Right lobe of liver (tissue), 6 donors: ENCODE measurements at regions not wholly inside any gene's neighbourhood (a gene's known extent, or its start where the extent isn't known, plus 50 kb on each side); places are given as distances from the start of the nearest gene placed in this dataset.

Experiments used
- ATAC-seq, 4 donors: fragments of 200-7000 bp; cut with Tn5 transposase; one replicate each; pipeline ENCODE4 v1.9.1; 2020; ENCODE audit warnings: mild to moderate bottlenecking in 4 of 4, moderate library complexity in 4 of 4
- DNase-seq, 3 donors: peaks; one replicate each; pipeline ENCODE4 v3.0.0-alpha.2; 2020
- H3K27ac ChIP-seq, 3 donors: fragments of 200-600 bp; one replicate each; pipeline ENCODE4 v1.8.0; 2022
- H3K27me3 ChIP-seq, 2 donors: fragments of 200-600 bp; one replicate each; pipeline ENCODE4 v1.8.0; 2022
- H3K36me3 ChIP-seq, 4 donors: fragments of 200-600 bp; sonication (generic) in 1 of 4; one replicate each; pipeline versions ENCODE4 v1.5.1 to v1.8.0; 2017 to 2022; ENCODE audit warnings: control low read depth in 1 of 4
- H3K4me1 ChIP-seq, 4 donors: fragments of 200-600 bp; sonication (generic) in 1 of 4; one replicate each; pipeline versions ENCODE4 v1.5.1 to v1.8.0; 2017 to 2022; ENCODE audit warnings: control low read depth in 1 of 4
- H3K4me3 ChIP-seq, 3 donors: fragments of 200-600 bp; one replicate each; pipeline ENCODE4 v1.8.0; 2022
- H3K9me3 ChIP-seq, 4 donors: fragments of 200-600 bp; sonication (generic) in 1 of 4; one replicate each; pipeline versions ENCODE4 v1.5.1 to v1.8.0; 2017 to 2022; ENCODE audit warnings: control low read depth in 1 of 4
- CTCF ChIP-seq, 4 donors: fragments of 200-600 bp in 3 of 4; fragments of 450-650 bp in 1 of 4; IDR thresholded peaks; one replicate each; pipeline versions ENCODE4 v1.5.1 to v1.8.0; 2016 to 2022; ENCODE audit warnings: antibody characterized with exemption in 4 of 4, mild to moderate bottlenecking in 2 of 4
- POLR2A ChIP-seq: fragments of 450-650 bp; IDR thresholded peaks from one replicate; pipeline ENCODE4 v1.6.1; 2017; ENCODE audit warnings: antibody characterized with exemption, mild to moderate bottlenecking
- WGBS: methylation state at CpG from one replicate; pipeline ENCODE4 v1.1.6; 2018; ENCODE audit warnings: low coverage, low lambda C conversion rate; ENCODE audit not compliant: insufficient coverage; ENCODE audit errors: missing lambda C conversion rate; 5-methylcytosine and 5-hydroxymethylcytosine counted together
- intact Hi-C, 2 donors: fragments of 100-400 bp; cut with DNase I; formaldehyde crosslinking; loops; one replicate each; pipeline versions ENCODE4 v1.11.2 to v1.14.1; 2022
- donor health status: DM: no; HTN: yes; CAD: no.
- donor health status: DM: no; HTN: no; CAD: no.
- donor health status: DM: no; HTN: no; CAD: no.
- donor health status: DM: no; HTN: yes; CAD: no.
- donor health status: DM: no; HTN: yes; CAD: no.

GRCh38 chr13:44107357-44108121, 227.8 kb downstream of the LACC1 start:
- TF ChIP-seq CTCF (IDR thresholded peaks at IDR 0.05) (no peak), POLR2A (no peak)
- intact Hi-C loops, result no loop called here
- Histone ChIP-seq H3K4me1 (peaks cover 0 to 61% (median 28%) of the 10 kb centered on the region in 4 donors), H3K27me3 (no peaks in the 10 kb centered on the region), H3K4me3 (no peak overlapping the region), H3K27ac (peak overlapping the region; percentile 60 to 82 (median 68)), H3K9me3 (no peaks in the 10 kb centered on the region), H3K36me3 (no peaks in the 10 kb centered on the region)
- ATAC-seq, result peak; percentile 68 to 82 (median 78)
- 31% methylated on average over 10 of the region's 10 CpGs for WGBS
- DNase-seq, result peak; percentile 64 to 79 (median 73)

- H3K27ac ChIP-seq, result peak overlapping the region; percentile 60 to 82 (median 72)
- H3K4me1 ChIP-seq, result peaks cover 0 to 54% (median 27%) of the 10 kb centered on the region in 4 donors
- no peak overlapping the region for H3K4me3 ChIP-seq
- no peak for TF ChIP-seq POLR2A
- TF ChIP-seq CTCF (IDR thresholded peaks at IDR 0.05), result no peak
- 23% methylated on average over 2 of the region's 2 CpGs for WGBS
- ATAC-seq (peak; percentile 74 to 84 (median 81)), DNase-seq (peak; percentile 65 to 87 (median 73))
- H3K9me3 ChIP-seq, result no peaks in the 10 kb centered on the region
- intact Hi-C loops, result no loop called here
- H3K36me3 ChIP-seq, result no peaks in the 10 kb centered on the region
- H3K27me3 ChIP-seq, result no peaks in the 10 kb centered on the region
Observed at GRCh38 chr13:44108331-44108858, 228.7 kb downstream of the LACC1 start.

- Histone ChIP-seq H3K36me3 (no peaks in the 10 kb centered on the region), H3K9me3 (no peaks in the 10 kb centered on the region), H3K27ac (no peak overlapping the region), H3K4me3 (no peak overlapping the region), H3K27me3 (no peaks in the 10 kb centered on the region), H3K4me1 (peaks cover 0 to 37% (median 20%) of the 10 kb centered on the region in 4 donors)
- ATAC-seq, result no peak
- TF ChIP-seq POLR2A (no peak), CTCF (IDR thresholded peaks at IDR 0.05) (no peak)
- intact Hi-C loops, result no loop called here
- 34% methylated on average over 4 of the region's 7 CpGs for WGBS
- DNase-seq, result peak in 1 of 3 donors; percentile 19
Observed at GRCh38 chr13:44110091-44110621, 230.5 kb downstream of the LACC1 start.

- no peak for ATAC-seq
- Histone ChIP-seq H3K36me3 (no peaks in the 10 kb centered on the region), H3K27ac (no peak overlapping the region), H3K9me3 (no peaks in the 10 kb centered on the region), H3K27me3 (no peaks in the 10 kb centered on the region), H3K4me1 (peaks cover 0 to 24% (median 13%) of the 10 kb centered on the region in 4 donors), H3K4me3 (no peak overlapping the region)
- intact Hi-C loops, result no loop called here
- no peak for DNase-seq
- 55% methylated on average over 2 of the region's 3 CpGs for WGBS
- TF ChIP-seq POLR2A (no peak), CTCF (IDR thresholded peaks at IDR 0.05) (no peak)
Observed at GRCh38 chr13:44111701-44112100, 232.0 kb downstream of the LACC1 start.
